Epithelial cell of esophagus (primary cell): ENCODE measurements at regions not wholly inside any gene's neighbourhood (a gene's known extent, or its start where the extent isn't known, plus 50 kb on each side); places are given as distances from the start of the nearest gene placed in this dataset.

Experiments
- DNase-seq: peaks from one replicate; pipeline ENCODE4 v3.0.0; 2010; ENCODE audit warnings: low read depth
- H3K4me3 ChIP-seq: 2 replicates; pipeline ENCODE4 v1.5.1; 2011; ENCODE audit warnings: mild to moderate bottlenecking, low read length, control low read depth
- TF ChIP-seq, protein P1 (sequence below): IDR thresholded peaks from 2 replicates; pipeline ENCODE4 v1.5.1; 2011; ENCODE audit warnings: low read depth, mild to moderate bottlenecking, low read length, control low read depth, inconsistent platforms; ENCODE audit not compliant: insufficient read depth; ENCODE audit errors: missing control alignments

DNA sequence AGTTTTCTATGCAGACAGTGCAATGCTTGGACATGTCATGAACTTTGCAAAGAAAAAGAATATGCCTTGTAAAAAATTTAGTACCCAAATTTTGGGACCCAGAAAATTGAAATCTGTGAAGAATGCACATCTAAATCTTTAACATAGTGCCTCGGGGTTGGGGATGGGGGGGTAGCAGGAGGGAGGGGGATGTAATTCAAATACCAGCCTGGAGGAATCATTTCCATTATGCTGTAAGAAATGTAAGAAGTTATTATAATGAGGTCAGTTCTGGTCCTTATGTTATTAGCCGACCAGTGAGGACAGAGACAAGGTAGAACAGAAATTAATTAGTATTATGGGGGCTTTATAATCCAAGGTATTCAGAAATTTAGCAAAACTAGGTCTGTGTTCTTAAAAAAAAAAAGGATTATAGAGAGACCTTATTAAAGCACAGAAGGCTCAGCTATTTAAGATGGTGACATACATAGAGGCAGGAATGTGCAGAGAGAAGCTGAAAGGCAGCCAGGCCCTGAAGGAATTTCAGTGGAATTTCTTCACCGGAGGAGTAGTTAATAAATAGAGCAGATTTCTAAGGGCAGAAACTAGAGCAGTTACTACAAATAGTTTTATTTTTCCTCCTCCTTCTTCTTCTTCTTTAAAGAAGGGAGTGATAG lies 89.0 kb upstream of the RBMS1 start:
- peak; percentile 35 for DNase-seq
- TF ChIP-seq, protein P1, sequence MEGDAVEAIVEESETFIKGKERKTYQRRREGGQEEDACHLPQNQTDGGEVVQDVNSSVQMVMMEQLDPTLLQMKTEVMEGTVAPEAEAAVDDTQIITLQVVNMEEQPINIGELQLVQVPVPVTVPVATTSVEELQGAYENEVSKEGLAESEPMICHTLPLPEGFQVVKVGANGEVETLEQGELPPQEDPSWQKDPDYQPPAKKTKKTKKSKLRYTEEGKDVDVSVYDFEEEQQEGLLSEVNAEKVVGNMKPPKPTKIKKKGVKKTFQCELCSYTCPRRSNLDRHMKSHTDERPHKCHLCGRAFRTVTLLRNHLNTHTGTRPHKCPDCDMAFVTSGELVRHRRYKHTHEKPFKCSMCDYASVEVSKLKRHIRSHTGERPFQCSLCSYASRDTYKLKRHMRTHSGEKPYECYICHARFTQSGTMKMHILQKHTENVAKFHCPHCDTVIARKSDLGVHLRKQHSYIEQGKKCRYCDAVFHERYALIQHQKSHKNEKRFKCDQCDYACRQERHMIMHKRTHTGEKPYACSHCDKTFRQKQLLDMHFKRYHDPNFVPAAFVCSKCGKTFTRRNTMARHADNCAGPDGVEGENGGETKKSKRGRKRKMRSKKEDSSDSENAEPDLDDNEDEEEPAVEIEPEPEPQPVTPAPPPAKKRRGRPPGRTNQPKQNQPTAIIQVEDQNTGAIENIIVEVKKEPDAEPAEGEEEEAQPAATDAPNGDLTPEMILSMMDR, result no peak
- no peak overlapping the region for H3K4me3 ChIP-seq

GRCh38 chr2:160583146-160583535 lies 89.5 kb upstream of the RBMS1 start:
- TF ChIP-seq, protein P1, result no peak
- no peak for DNase-seq
- no peak overlapping the region for H3K4me3 ChIP-seq

GRCh38 chr2:160583813-160584537 lies 90.4 kb upstream of the RBMS1 start:
- TF ChIP-seq, protein P1, result no peak
- H3K4me3 ChIP-seq, result no peak overlapping the region
- no peak for DNase-seq

GRCh38 chr2:160584972-160585494 lies 91.4 kb upstream of the RBMS1 start:
- no peak for DNase-seq
- H3K4me3 ChIP-seq, result no peak overlapping the region
- TF ChIP-seq, protein P1, result no peak

DNA sequence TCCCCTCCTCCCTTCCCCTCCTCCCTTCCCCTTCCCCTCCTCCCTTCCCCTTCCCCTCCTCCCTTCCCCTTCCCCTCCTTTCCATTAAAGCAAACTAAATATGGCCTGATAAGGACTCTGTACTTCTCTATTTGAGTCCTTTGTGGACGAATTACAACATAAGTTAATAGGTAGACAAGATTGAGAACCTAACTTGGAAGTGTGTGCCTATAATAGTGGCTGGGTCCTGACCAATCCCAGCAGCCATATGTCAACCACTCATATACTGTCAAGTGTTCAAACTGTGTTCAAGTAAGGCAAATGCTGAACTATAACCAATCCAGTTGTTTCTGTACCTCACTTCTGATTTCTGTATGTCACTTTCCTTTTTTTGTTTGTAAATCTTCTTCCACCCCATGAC lies 97.1 kb upstream of the RBMS1 start:
- H3K4me3 ChIP-seq, result no peak overlapping the region
- no peak for DNase-seq
- TF ChIP-seq, protein P1, result no peak

- TF ChIP-seq, protein P1, result no peak
- no peak overlapping the region for H3K4me3 ChIP-seq
- no peak for DNase-seq
These were observed 98.8 kb upstream of the RBMS1 start for GRCh38 chr2:160592401-160592800.

GRCh38 chr2:160592993-160593392 lies 99.4 kb upstream of the RBMS1 start:
- no peak overlapping the region for H3K4me3 ChIP-seq
- DNase-seq, result no peak
- TF ChIP-seq, protein P1, result no peak
